Esophagus squamous epithelium (tissue), 5 donors: ENCODE measurements at regions not wholly inside any gene's neighbourhood (a gene's known extent, or its start where the extent isn't known, plus 50 kb on each side); places are given as distances from the start of the nearest gene placed in this dataset.

ENCODE experiments used
- DNase-seq: peaks from one replicate; lab custom pipeline; 2025; lab: John Stamatoyannopoulos, UW
- H3K27ac ChIP-seq, 4 donors: fragments of 200-600 bp; sonication (generic); one replicate each; pipeline ENCODE4 v1.5.1; 2016 to 2019; ENCODE audit warnings: mild to moderate bottlenecking in 1 of 4
- H3K27me3 ChIP-seq, 4 donors: fragments of 200-600 bp; sonication (generic); 1 replicate in 3 of 4; 2 replicates in 1 of 4; pipeline versions ENCODE4 v1.5.1 to v1.6.0; 2017 to 2021; ENCODE audit warnings: antibody characterized with exemption in 1 of 4
- H3K36me3 ChIP-seq, 3 donors: fragments of 200-600 bp; sonication (generic); one replicate each; pipeline ENCODE4 v1.5.1; 2016 to 2019
- H3K4me1 ChIP-seq, 3 donors: fragments of 200-600 bp; sonication (generic); one replicate each; pipeline ENCODE4 v1.5.1; 2017 to 2019
- H3K4me3 ChIP-seq, 4 donors: fragments of 200-600 bp; sonication (generic); 1 replicate in 3 of 4; 2 replicates in 1 of 4; pipeline ENCODE4 v1.5.1; 2016 to 2019; ENCODE audit warnings: mild to moderate bottlenecking in 2 of 4, moderate library complexity in 1 of 4
- H3K9me3 ChIP-seq, 3 donors: fragments of 200-600 bp; sonication (generic); one replicate each; pipeline ENCODE4 v1.5.1; 2016 to 2019
- POLR2A ChIP-seq, 4 donors: fragments of 450-650 bp; IDR thresholded peaks; one replicate each; pipeline ENCODE4 v1.6.1; 2017; ENCODE audit warnings: antibody characterized with exemption in 4 of 4, mild to moderate bottlenecking in 4 of 4, moderate library complexity in 3 of 4
- WGBS, 2 donors: methylation state at CpG; one replicate each; pipeline ENCODE4 v1.1.5; 2018; 5-methylcytosine and 5-hydroxymethylcytosine counted together
- intact Hi-C: fragments of 100-400 bp; cut with DNase I; formaldehyde crosslinking; loops from one replicate; pipeline ENCODE4 v1.15.0; 2022
- TF ChIP-seq, protein P1 (sequence below), 6 experiments: fragments of 450-650 bp in 4 of 6; fragments of 200-600 bp in 2 of 6; sonication (generic) in 2 of 6; IDR thresholded peaks; one replicate each; pipeline ENCODE4 v1.5.1; 2016 to 2019; ENCODE audit warnings: antibody characterized with exemption in 6 of 6, mild to moderate bottlenecking in 4 of 6, moderate library complexity in 4 of 6
- donor health status: DM: yes; HTN: yes; CAD: no.

DNA sequence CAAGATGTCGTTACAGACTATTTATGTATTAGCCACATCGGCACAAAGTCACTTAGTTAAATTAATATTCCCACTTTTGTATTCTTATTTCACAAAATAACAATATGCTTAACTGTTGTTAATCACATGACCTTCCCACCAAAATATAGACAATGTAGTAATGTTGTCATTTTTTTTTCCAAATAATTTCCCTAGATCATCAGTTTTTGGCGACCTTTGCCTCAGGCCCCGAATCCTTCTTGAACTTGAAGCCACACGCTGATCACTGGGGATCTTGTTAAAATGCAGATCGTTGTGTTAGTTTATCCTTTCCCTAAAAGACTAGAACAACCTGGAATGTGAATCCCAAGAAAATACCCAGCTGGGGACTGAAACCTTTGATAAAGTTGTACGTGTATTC, 497.6 kb downstream of the SUCLG1 start:
- H3K4me1 ChIP-seq = no peaks in the 10 kb centered on the region
- 81 to 84% methylated on average over 7 of the region's 7 CpGs for WGBS, 2 donors
- intact Hi-C loops = no loop called here
- no peaks in the 10 kb centered on the region for H3K27me3 ChIP-seq
- H3K27ac ChIP-seq = no peak overlapping the region
- DNase-seq = no peak
- H3K9me3 ChIP-seq = no peaks in the 10 kb centered on the region
- H3K36me3 ChIP-seq = no peaks in the 10 kb centered on the region
- H3K4me3 ChIP-seq = no peak overlapping the region
- TF ChIP-seq, protein P1, sequence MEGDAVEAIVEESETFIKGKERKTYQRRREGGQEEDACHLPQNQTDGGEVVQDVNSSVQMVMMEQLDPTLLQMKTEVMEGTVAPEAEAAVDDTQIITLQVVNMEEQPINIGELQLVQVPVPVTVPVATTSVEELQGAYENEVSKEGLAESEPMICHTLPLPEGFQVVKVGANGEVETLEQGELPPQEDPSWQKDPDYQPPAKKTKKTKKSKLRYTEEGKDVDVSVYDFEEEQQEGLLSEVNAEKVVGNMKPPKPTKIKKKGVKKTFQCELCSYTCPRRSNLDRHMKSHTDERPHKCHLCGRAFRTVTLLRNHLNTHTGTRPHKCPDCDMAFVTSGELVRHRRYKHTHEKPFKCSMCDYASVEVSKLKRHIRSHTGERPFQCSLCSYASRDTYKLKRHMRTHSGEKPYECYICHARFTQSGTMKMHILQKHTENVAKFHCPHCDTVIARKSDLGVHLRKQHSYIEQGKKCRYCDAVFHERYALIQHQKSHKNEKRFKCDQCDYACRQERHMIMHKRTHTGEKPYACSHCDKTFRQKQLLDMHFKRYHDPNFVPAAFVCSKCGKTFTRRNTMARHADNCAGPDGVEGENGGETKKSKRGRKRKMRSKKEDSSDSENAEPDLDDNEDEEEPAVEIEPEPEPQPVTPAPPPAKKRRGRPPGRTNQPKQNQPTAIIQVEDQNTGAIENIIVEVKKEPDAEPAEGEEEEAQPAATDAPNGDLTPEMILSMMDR (IDR thresholded peaks at IDR 0.05) = no peak
- no peak for TF ChIP-seq POLR2A (IDR thresholded peaks at IDR 0.05)

DNA sequence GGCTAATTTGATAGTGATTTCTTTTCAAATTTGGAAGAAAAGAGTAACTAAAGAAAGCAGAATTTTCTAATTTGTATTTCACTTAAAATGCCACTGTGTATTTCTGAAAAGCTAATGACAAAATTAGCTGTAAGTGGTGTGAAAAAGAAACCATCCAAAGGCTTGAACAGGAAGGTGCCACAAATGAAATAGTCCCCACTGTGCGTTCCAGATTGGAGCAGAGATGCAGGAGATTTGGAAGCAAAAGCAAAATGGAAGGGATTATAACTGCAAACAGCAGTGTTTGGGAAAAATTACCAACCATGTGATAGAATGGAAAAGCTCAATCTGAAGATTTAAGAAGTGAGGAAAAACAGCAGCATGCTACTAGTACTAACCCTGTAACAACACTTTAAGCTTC, 498.7 kb downstream of the SUCLG1 start:
- WGBS, 2 donors = 82 to 86% methylated on average over 1 of the region's 1 CpG
- H3K27ac ChIP-seq = no peak overlapping the region
- DNase-seq = no peak
- no peaks in the 10 kb centered on the region for H3K9me3 ChIP-seq
- TF ChIP-seq, protein P1 (IDR thresholded peaks at IDR 0.05) = no peak
- no peak for TF ChIP-seq POLR2A (IDR thresholded peaks at IDR 0.05)
- H3K27me3 ChIP-seq = no peaks in the 10 kb centered on the region
- H3K4me3 ChIP-seq = no peak overlapping the region
- H3K4me1 ChIP-seq = no peaks in the 10 kb centered on the region
- intact Hi-C loops = no loop called here
- no peaks in the 10 kb centered on the region for H3K36me3 ChIP-seq

DNA sequence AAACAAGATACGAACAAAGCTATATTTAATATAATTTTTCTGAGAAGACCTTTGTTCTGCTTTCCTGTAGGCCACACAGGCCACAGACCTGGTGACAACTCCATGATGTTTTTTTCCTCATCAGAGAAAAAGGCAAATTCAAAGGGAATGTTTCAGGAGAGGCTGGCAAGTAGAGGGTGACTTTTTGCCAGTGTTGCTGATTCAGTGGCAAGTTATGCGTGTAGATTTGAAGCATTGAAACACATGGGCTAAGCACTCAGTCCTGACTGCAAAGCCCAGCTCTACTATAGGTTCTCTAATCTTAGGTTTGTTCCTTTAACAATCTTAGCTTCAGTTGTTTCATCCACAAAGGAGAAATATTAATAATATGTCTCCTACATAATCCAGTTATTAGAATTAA, 499.8 kb downstream of the SUCLG1 start:
- H3K27me3 ChIP-seq = no peaks in the 10 kb centered on the region
- intact Hi-C loops = no loop called here
- H3K27ac ChIP-seq = no peak overlapping the region
- WGBS, 2 donors = 80 to 83% methylated on average over 2 of the region's 2 CpGs
- no peak overlapping the region for H3K4me3 ChIP-seq
- no peaks in the 10 kb centered on the region for H3K4me1 ChIP-seq
- H3K36me3 ChIP-seq = no peaks in the 10 kb centered on the region
- TF ChIP-seq, protein P1 (IDR thresholded peaks at IDR 0.05) = no peak
- no peak for TF ChIP-seq POLR2A (IDR thresholded peaks at IDR 0.05)
- no peak for DNase-seq
- H3K9me3 ChIP-seq = no peaks in the 10 kb centered on the region

DNA sequence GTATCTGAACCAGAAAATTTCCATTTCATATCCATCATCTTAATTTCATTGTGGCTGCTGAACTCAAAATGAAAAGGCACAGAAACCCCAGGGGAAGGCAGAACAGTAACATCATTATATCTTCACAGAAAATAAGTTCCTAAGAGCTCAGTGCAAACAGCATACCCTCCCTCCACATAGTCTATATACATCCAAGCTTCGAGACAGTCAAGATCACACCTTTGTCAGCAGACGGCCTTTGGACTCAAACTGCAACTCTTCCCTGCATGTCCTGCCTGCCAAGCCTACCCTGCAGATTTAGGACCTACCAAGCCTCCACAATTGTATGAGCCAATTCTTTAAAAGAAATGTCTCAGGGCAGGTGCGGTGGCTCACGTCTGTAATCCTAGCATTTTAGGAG, 502.1 kb downstream of the SUCLG1 start:
- H3K4me1 ChIP-seq = no peaks in the 10 kb centered on the region
- intact Hi-C loops = no loop called here
- 83 to 85% methylated on average over 4 of the region's 4 CpGs for WGBS, 2 donors

DNA sequence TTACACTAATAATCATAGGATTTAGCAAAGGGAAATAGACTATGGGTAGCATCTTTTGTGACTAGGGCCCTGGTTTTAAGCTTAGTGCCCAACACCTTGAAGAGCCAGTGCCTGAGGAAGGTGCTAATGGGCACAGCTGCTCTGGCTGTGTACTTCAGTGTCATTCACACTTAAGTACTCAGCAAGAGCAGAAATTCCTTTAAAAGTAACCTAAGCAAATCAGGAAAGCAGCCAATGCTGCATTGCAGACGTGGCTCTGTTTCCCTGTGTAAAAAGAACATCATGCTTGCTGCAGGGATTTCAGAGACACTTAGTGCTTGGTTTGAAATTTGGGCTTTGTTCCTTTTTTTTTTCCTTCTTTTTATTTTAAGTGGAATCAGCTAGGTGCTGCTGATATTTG, 505.4 kb downstream of the SUCLG1 start:
- Histone ChIP-seq H3K4me3 (no peak overlapping the region), H3K27ac (no peak overlapping the region), H3K9me3 (no peaks in the 10 kb centered on the region), H3K36me3 (no peaks in the 10 kb centered on the region), H3K4me1 (no peaks in the 10 kb centered on the region), H3K27me3 (no peaks in the 10 kb centered on the region)
- TF ChIP-seq, protein P1 (IDR thresholded peaks at IDR 0.05) = no peak
- TF ChIP-seq POLR2A (IDR thresholded peaks at IDR 0.05) = no peak
- intact Hi-C loops = no loop called here
- WGBS, 2 donors = 0 to 11% methylated on average over 1 of the region's 1 CpG
- no peak for DNase-seq

More for the DNA sequence above, 502.1 kb downstream of the SUCLG1 start:
- TF ChIP-seq, protein P1 (IDR thresholded peaks at IDR 0.05) = no peak
- no peak for TF ChIP-seq POLR2A (IDR thresholded peaks at IDR 0.05)
- Histone ChIP-seq H3K27me3 (no peaks in the 10 kb centered on the region), H3K4me3 (no peak overlapping the region), H3K9me3 (no peaks in the 10 kb centered on the region), H3K36me3 (no peaks in the 10 kb centered on the region), H3K27ac (no peak overlapping the region)
- DNase-seq = no peak
